ENCODE measurements at regions not wholly inside any gene's neighbourhood (a gene's known extent, or its start where the extent isn't known, plus 50 kb on each side); places are given as distances from the start of the nearest gene placed in this dataset.

DNA sequence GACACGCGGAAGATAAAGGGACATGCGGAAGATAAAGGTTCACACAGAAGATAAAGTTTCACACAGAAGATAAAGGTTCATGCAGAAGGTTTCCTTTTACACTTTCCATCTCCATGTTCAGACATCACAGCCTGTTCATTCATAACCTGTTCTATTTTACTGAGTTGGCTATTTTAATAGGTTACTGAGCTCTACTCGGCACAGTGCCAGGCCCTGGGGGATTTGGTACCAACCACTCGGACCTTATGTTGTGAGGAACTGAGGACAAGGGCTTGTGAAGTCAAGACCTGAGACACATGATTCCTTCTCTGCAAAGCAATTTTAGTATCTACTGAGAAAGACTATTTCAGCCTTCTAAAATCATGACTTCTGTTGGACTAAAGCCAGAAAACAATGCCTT is 75.0 kb upstream of the ALKAL2 start:
- H3K9me3 ChIP-seq (ENCODE audit: insufficient read depth, low read depth) = 0 out of 2 replicates have a peak, but pooled peaks cover 6% of the 10 kb centered on the region
- CTCF ChIA-PET = no interaction called here
- no peaks in the 10 kb centered on the region for H3K9me2 ChIP-seq (ENCODE audit: insufficient read depth)
- H3K4me1 ChIP-seq (replicated peaks; ENCODE audit: insufficient read depth) = no peaks in the 10 kb centered on the region
- no peak for TF ChIP-seq EZH2 (IDR thresholded peaks at IDR 0.05; ENCODE audit: low read depth)
- TF ChIP-seq, protein P1, sequence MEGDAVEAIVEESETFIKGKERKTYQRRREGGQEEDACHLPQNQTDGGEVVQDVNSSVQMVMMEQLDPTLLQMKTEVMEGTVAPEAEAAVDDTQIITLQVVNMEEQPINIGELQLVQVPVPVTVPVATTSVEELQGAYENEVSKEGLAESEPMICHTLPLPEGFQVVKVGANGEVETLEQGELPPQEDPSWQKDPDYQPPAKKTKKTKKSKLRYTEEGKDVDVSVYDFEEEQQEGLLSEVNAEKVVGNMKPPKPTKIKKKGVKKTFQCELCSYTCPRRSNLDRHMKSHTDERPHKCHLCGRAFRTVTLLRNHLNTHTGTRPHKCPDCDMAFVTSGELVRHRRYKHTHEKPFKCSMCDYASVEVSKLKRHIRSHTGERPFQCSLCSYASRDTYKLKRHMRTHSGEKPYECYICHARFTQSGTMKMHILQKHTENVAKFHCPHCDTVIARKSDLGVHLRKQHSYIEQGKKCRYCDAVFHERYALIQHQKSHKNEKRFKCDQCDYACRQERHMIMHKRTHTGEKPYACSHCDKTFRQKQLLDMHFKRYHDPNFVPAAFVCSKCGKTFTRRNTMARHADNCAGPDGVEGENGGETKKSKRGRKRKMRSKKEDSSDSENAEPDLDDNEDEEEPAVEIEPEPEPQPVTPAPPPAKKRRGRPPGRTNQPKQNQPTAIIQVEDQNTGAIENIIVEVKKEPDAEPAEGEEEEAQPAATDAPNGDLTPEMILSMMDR (conservative IDR thresholded peaks at IDR 0.05) = no peak
- no peak overlapping the region for H3K27ac ChIP-seq
- H3K4me3 ChIP-seq = no peak overlapping the region
- no peak overlapping the region for H2AFZ ChIP-seq
- peaks cover 94% of the 10 kb centered on the region for H3K27me3 ChIP-seq (ENCODE audit: insufficient read depth, low read depth)
- POLR2A ChIA-PET (ENCODE audit: unreplicated experiment) = no interaction called here
- no peak overlapping the region for H3K4me2 ChIP-seq
- intact Hi-C loops (cut with micrococcal nuclease; ENCODE audit: unreplicated experiment) = no loop called here
- no peaks in the 10 kb centered on the region for H3K36me3 ChIP-seq (ENCODE audit: low read depth)
- no peaks in the 10 kb centered on the region for H3K79me2 ChIP-seq (ENCODE audit: low read depth)
- no peak for DNase-seq
- H3F3A ChIP-seq (ENCODE audit: insufficient read depth, low read depth) = no peaks in the 10 kb centered on the region
- no peaks in the 10 kb centered on the region; the same call in 1 of the 2 replicates for H4K20me1 ChIP-seq (ENCODE audit: insufficient read depth)
- no TSS peak for BruUV-seq (replicated peaks)

DNA sequence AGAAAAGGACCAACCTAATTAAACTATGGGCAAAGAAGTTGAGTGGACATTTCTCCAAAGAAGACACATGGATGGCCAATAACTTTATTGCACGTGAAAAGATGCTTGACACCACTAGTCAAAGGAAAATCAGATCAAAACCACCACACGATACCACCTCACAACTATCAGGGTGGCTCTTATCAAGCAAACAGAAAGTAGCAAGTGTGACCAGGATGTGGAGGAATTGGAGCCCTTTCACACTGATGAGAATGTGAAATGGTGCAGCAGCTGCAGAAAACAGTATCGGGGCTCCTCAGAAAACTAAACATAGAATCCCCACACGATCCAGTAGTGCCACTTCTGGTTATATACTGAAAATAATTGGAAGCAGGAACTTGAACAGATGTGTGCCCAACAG is 72.2 kb upstream of the ALKAL2 start:
- H3K4me3 ChIP-seq = no peak overlapping the region
- 0 out of 2 replicates have a peak, but pooled peaks cover 6% of the 10 kb centered on the region for H3K9me3 ChIP-seq (ENCODE audit: insufficient read depth, low read depth)
- H3K9me2 ChIP-seq (ENCODE audit: insufficient read depth) = no peaks in the 10 kb centered on the region
- H3K4me1 ChIP-seq (replicated peaks; ENCODE audit: insufficient read depth) = no peaks in the 10 kb centered on the region
- no peak overlapping the region for H3K27ac ChIP-seq
- TF ChIP-seq, protein P1 (conservative IDR thresholded peaks at IDR 0.05) = no peak
- TF ChIP-seq EZH2 (IDR thresholded peaks at IDR 0.05; ENCODE audit: low read depth) = no peak
- no peaks in the 10 kb centered on the region for H3F3A ChIP-seq (ENCODE audit: insufficient read depth, low read depth)
- no peaks in the 10 kb centered on the region for H3K36me3 ChIP-seq (ENCODE audit: low read depth)
- BruUV-seq (replicated peaks) = no TSS peak
- H4K20me1 ChIP-seq (ENCODE audit: insufficient read depth) = no peaks in the 10 kb centered on the region; the same call in 1 of the 2 replicates
- peaks cover 99% of the 10 kb centered on the region for H3K27me3 ChIP-seq (ENCODE audit: insufficient read depth, low read depth)
- CTCF ChIA-PET = no interaction called here
- intact Hi-C loops (cut with micrococcal nuclease; ENCODE audit: unreplicated experiment) = no loop called here
- POLR2A ChIA-PET (ENCODE audit: unreplicated experiment) = no interaction called here
- no peaks in the 10 kb centered on the region for H3K79me2 ChIP-seq (ENCODE audit: low read depth)
- H3K4me2 ChIP-seq = no peak overlapping the region
- no peak for DNase-seq
- no peak overlapping the region for H2AFZ ChIP-seq

DNA sequence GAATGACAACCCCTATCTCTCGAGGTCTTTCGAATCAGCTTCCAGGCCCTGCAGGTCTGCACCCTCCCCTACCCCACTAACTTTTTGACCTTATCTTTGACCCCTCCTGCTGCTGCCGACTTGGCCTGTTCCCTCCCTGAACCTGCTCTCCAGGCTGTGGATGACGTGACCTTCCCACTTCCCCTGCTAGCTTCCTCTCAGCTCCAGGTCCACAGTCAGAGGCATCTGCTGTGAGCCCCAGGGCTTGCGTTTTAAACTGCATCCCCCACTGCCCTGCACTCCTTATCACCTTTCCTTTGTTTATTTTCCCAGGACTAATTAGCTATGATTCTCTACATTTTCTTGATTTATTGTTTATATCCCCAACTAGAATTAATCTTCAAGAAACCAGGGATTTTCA is 71.2 kb upstream of the ALKAL2 start:
- H3K27ac ChIP-seq = no peak overlapping the region
- intact Hi-C loops (cut with micrococcal nuclease; ENCODE audit: unreplicated experiment) = no loop called here
- TF ChIP-seq, protein P1 (conservative IDR thresholded peaks at IDR 0.05) = no peak
- TF ChIP-seq EZH2 (IDR thresholded peaks at IDR 0.05; ENCODE audit: low read depth) = no peak
- no peaks in the 10 kb centered on the region; the same call in 1 of the 2 replicates for H4K20me1 ChIP-seq (ENCODE audit: insufficient read depth)
- no peak overlapping the region for H3K4me3 ChIP-seq
- no peaks in the 10 kb centered on the region for H3K36me3 ChIP-seq (ENCODE audit: low read depth)
- ChIA-PET POLR2A (ENCODE audit: unreplicated experiment) (no interaction called here), CTCF (no interaction called here)
- H3K79me2 ChIP-seq (ENCODE audit: low read depth) = no peaks in the 10 kb centered on the region
- no peaks in the 10 kb centered on the region for H3K4me1 ChIP-seq (replicated peaks; ENCODE audit: insufficient read depth)
- H3K4me2 ChIP-seq = no peak overlapping the region
- H3F3A ChIP-seq (ENCODE audit: insufficient read depth, low read depth) = no peaks in the 10 kb centered on the region
- DNase-seq = no peak
- H3K9me2 ChIP-seq (ENCODE audit: insufficient read depth) = no peaks in the 10 kb centered on the region
- no TSS peak for BruUV-seq (replicated peaks)
- no peak overlapping the region for H2AFZ ChIP-seq
- H3K9me3 ChIP-seq (ENCODE audit: insufficient read depth, low read depth) = 0 out of 2 replicates have a peak, but pooled peaks cover 6% of the 10 kb centered on the region
- H3K27me3 ChIP-seq (ENCODE audit: insufficient read depth, low read depth) = peaks cover 96% of the 10 kb centered on the region
